H9 (cell line): ENCODE measurements at regions not wholly inside any gene's neighbourhood (a gene's known extent, or its start where the extent isn't known, plus 50 kb on each side); places are given as distances from the start of the nearest gene placed in this dataset.

Experiments
- DNase-seq: peaks from one replicate; pipeline ENCODE4 v3.0.0-alpha.2; 2017
- H2AFZ ChIP-seq: one replicate; pipeline ENCODE4 v1.6.1; 2013; ENCODE audit warnings: mild to moderate bottlenecking, low read length, control low read depth, moderate library complexity
- H2AK5ac ChIP-seq: 2 replicates; pipeline ENCODE4 v1.6.1; 2013; ENCODE audit warnings: low read length, control low read depth, mixed read lengths; ENCODE audit not compliant: insufficient read length
- H2BK120ac ChIP-seq: one replicate; pipeline ENCODE4 v1.6.1; 2013; ENCODE audit warnings: low read depth, mild to moderate bottlenecking, low read length, control low read depth, inconsistent platforms; ENCODE audit not compliant: poor library complexity, severe bottlenecking
- H2BK12ac ChIP-seq: 2 replicates; pipeline ENCODE4 v1.6.1; 2013; ENCODE audit warnings: low read length, control low read depth, mixed read lengths, low read depth; ENCODE audit not compliant: insufficient read length
- H2BK15ac ChIP-seq: 2 replicates; pipeline ENCODE4 v1.6.1; 2013; ENCODE audit warnings: low read depth, low read length, control low read depth
- H2BK20ac ChIP-seq: one replicate; pipeline ENCODE4 v1.6.1; 2013; ENCODE audit warnings: low read depth, mild to moderate bottlenecking, low read length, control low read depth, inconsistent platforms; ENCODE audit not compliant: poor library complexity, severe bottlenecking
- H2BK5ac ChIP-seq: 2 replicates; pipeline ENCODE4 v1.6.1; 2013; ENCODE audit warnings: low read length, control low read depth, mixed read lengths; ENCODE audit not compliant: insufficient read length
- H3K14ac ChIP-seq: 2 replicates; pipeline ENCODE4 v1.6.1; 2013; ENCODE audit warnings: low read length, control low read depth; ENCODE audit not compliant: insufficient read depth
- H3K18ac ChIP-seq: 2 replicates; pipeline ENCODE4 v1.6.1; 2013; ENCODE audit warnings: low read depth, mild to moderate bottlenecking, mixed read lengths, low read length, control low read depth; ENCODE audit not compliant: insufficient read length
- H3K23ac ChIP-seq: 2 replicates; pipeline ENCODE4 v1.6.1; 2013; ENCODE audit warnings: low read length, control low read depth, mixed read lengths, low read depth; ENCODE audit not compliant: insufficient read length
- H3K23me2 ChIP-seq: 2 replicates; pipeline ENCODE4 v1.6.1; 2013; ENCODE audit warnings: low read depth, mild to moderate bottlenecking, mixed read lengths, low read length, control low read depth; ENCODE audit not compliant: insufficient read length, poor library complexity, severe bottlenecking
- H3K27ac ChIP-seq: 2 replicates; pipeline ENCODE4 v1.5.1; 2013; ENCODE audit warnings: low read length, control low read depth, mixed read lengths, low read depth; ENCODE audit not compliant: insufficient read length
- H3K27me3 ChIP-seq: 2 replicates; pipeline ENCODE4 v1.6.1; 2013; ENCODE audit warnings: low read length, control low read depth, inconsistent platforms; ENCODE audit not compliant: insufficient read depth
- H3K4ac ChIP-seq: 2 replicates; pipeline ENCODE4 v1.6.1; 2013; ENCODE audit warnings: low read depth, mild to moderate bottlenecking, control low read depth, inconsistent platforms, low read length, moderate library complexity
- H3K4me1 ChIP-seq: 2 replicates; pipeline ENCODE4 v1.6.1; 2013; ENCODE audit warnings: low read length, control low read depth, inconsistent platforms; ENCODE audit not compliant: insufficient read depth
- H3K4me2 ChIP-seq: 2 replicates; pipeline ENCODE4 v1.6.1; 2013; ENCODE audit warnings: low read length, control low read depth, mixed read lengths; ENCODE audit not compliant: insufficient read length, insufficient read depth
- H3K56ac ChIP-seq: 2 replicates; pipeline ENCODE4 v1.6.1; 2013; ENCODE audit warnings: low read depth, mild to moderate bottlenecking, mixed read lengths, low read length, control low read depth; ENCODE audit not compliant: insufficient read length
- H3K79me1 ChIP-seq: 2 replicates; pipeline ENCODE4 v1.6.1; 2013; ENCODE audit warnings: low read depth, mild to moderate bottlenecking, moderate library complexity, low read length, control low read depth, inconsistent platforms; ENCODE audit not compliant: insufficient read depth, poor library complexity, severe bottlenecking
- H3K79me2 ChIP-seq: 2 replicates; pipeline ENCODE4 v1.6.1; 2013; ENCODE audit warnings: low read length, control low read depth, inconsistent platforms; ENCODE audit not compliant: insufficient read depth
- H3K9ac ChIP-seq: 2 replicates; pipeline ENCODE4 v1.6.1; 2013; ENCODE audit warnings: low read length, control low read depth, mixed read lengths; ENCODE audit not compliant: insufficient read length; ENCODE audit errors: extremely low read depth
- H3K9me3 ChIP-seq: one replicate; pipeline ENCODE4 v1.6.1; 2013; ENCODE audit warnings: low read depth, low read length, inconsistent platforms; ENCODE audit not compliant: control insufficient read depth
- H3T11ph ChIP-seq: one replicate; pipeline ENCODE4 v1.6.1; 2013; ENCODE audit warnings: mild to moderate bottlenecking, low read length, control low read depth, inconsistent platforms
- H4K20me1 ChIP-seq: one replicate; pipeline ENCODE4 v1.6.1; 2013; ENCODE audit not compliant: control insufficient read depth, insufficient read length, insufficient read depth
- H4K5ac ChIP-seq: 2 replicates; pipeline ENCODE4 v1.6.1; 2013; ENCODE audit warnings: low read depth, mild to moderate bottlenecking, mixed read lengths, low read length, control low read depth; ENCODE audit not compliant: insufficient read length
- H4K8ac ChIP-seq: replicated peaks from 2 replicates; pipeline ENCODE4 v1.6.1; 2013; ENCODE audit warnings: low read length, control low read depth, mixed read lengths, low read depth; ENCODE audit not compliant: insufficient read length
- H4K91ac ChIP-seq: 2 replicates; pipeline ENCODE4 v1.6.1; 2013; ENCODE audit warnings: low read depth, mild to moderate bottlenecking, moderate library complexity, mixed read lengths, low read length, control low read depth; ENCODE audit not compliant: insufficient read length
- H3K27ac Mint-ChIP-seq, 3 experiments: 2 replicates in 2 of 3; 3 replicates in 1 of 3; pipeline ENCODE4 v1.8.0; 2020 to 2021; ENCODE audit warnings: mixed read lengths in 3 of 3, mild to moderate bottlenecking in 1 of 3, moderate library complexity in 1 of 3
- H3K27me3 Mint-ChIP-seq: 2 replicates; pipeline ENCODE4 v1.8.0; 2021; ENCODE audit warnings: low read depth, mild to moderate bottlenecking, moderate library complexity, mixed read lengths
- H3K36me3 Mint-ChIP-seq, 3 experiments: 2 replicates in 2 of 3; 3 replicates in 1 of 3; pipeline ENCODE4 v1.8.0; 2020 to 2021; ENCODE audit warnings: low read depth in 3 of 3, mixed read lengths in 3 of 3; ENCODE audit not compliant: insufficient read depth in 1 of 3
- H3K4me1 Mint-ChIP-seq, 2 experiments: 2 replicates each; pipeline ENCODE4 v1.8.0; 2020; ENCODE audit warnings: mixed read lengths in 2 of 2
- H3K4me3 Mint-ChIP-seq, 2 experiments: 2 replicates in 1 of 2; 3 replicates in 1 of 2; pipeline ENCODE4 v1.8.0; 2020 to 2021; ENCODE audit warnings: mild to moderate bottlenecking in 2 of 2, mixed read lengths in 2 of 2, moderate library complexity in 1 of 2
- H3K9me3 Mint-ChIP-seq, 2 experiments: 2 replicates in 1 of 2; 3 replicates in 1 of 2; pipeline ENCODE4 v1.8.0; 2020; ENCODE audit warnings: mild to moderate bottlenecking in 2 of 2, mixed read lengths in 2 of 2, moderate library complexity in 1 of 2
- CTCF ChIP-seq: fragments of 200-600 bp; sonication (generic); conservative IDR thresholded peaks from 3 replicates; pipeline ENCODE4 v1.8.0; 2021; ENCODE audit warnings: antibody characterized with exemption, mild to moderate bottlenecking
- WGBS: extraction: QIAGEN DNeasy Blood & Tissue Kit; methylation state at CpG from one replicate; pipeline ENCODE4 v1.1.7; 2013; ENCODE audit warnings: missing lambda C conversion rate, low lambda C conversion rate, mixed read lengths; ENCODE audit not compliant: insufficient read length; ENCODE audit errors: extremely low coverage; 5-methylcytosine and 5-hydroxymethylcytosine counted together

GRCh38 chrX:23263892-23264291, 70.8 kb upstream of the PTCHD1 start:
- H3K9ac ChIP-seq = no peak overlapping the region
- no peak overlapping the region for H2BK120ac ChIP-seq
- H3K9me3 Mint-ChIP-seq = peaks cover 27 to 31% of the 10 kb centered on the region in 2 experiments
- H2BK15ac ChIP-seq = no peak overlapping the region
- no peak overlapping the region for H2BK12ac ChIP-seq
- peaks cover 0 to 9% of the 10 kb centered on the region in 2 experiments; a peak in 3 of 4 replicates for H3K4me1 Mint-ChIP-seq
- no peak overlapping the region for H4K91ac ChIP-seq
- no peak overlapping the region for H3K14ac ChIP-seq
- H3K4me3 Mint-ChIP-seq = no peak overlapping the region
- no CpG with 5 or more reads among the region's 3 CpGs for WGBS
- H3T11ph ChIP-seq = no peak overlapping the region
- no peaks in the 10 kb centered on the region for H3K27me3 Mint-ChIP-seq
- no peak overlapping the region for H2AFZ ChIP-seq
- H3K9me3 ChIP-seq = no peaks in the 10 kb centered on the region
- H3K27ac Mint-ChIP-seq = no peak overlapping the region; a peak in 1 of 7 replicates
- no peak overlapping the region for H3K4me2 ChIP-seq
- no peak overlapping the region for H4K5ac ChIP-seq
- no peak overlapping the region for H2AK5ac ChIP-seq
- no peak overlapping the region for H3K56ac ChIP-seq
- H4K20me1 ChIP-seq = no peaks in the 10 kb centered on the region
- H3K36me3 Mint-ChIP-seq = peaks cover 0 to 8% (median 0%) of the 10 kb centered on the region in 3 experiments; a peak in 3 of 7 replicates
- no peaks in the 10 kb centered on the region for H3K27me3 ChIP-seq
- H3K18ac ChIP-seq = no peak overlapping the region
- H3K27ac ChIP-seq = no peak overlapping the region
- DNase-seq = no peak
- H3K23ac ChIP-seq = no peak overlapping the region
- H4K8ac ChIP-seq = no peak overlapping the region
- H3K4ac ChIP-seq = no peak overlapping the region
- no peak overlapping the region for H2BK20ac ChIP-seq
- no peak overlapping the region for H2BK5ac ChIP-seq
- no peak for TF ChIP-seq CTCF
- H3K79me1 ChIP-seq = no peaks in the 10 kb centered on the region
- no peaks in the 10 kb centered on the region for H3K4me1 ChIP-seq
- H3K79me2 ChIP-seq = no peaks in the 10 kb centered on the region
- H3K23me2 ChIP-seq = no peaks in the 10 kb centered on the region
